RWPE1 (cell line): ENCODE measurements at regions not wholly inside any gene's neighbourhood (a gene's known extent, or its start where the extent isn't known, plus 50 kb on each side); places are given as distances from the start of the nearest gene placed in this dataset.
A peak's percentile ranks its signal among the peaks of the same experiment; 100 is the strongest.

Source experiments
- CTCF ChIA-PET: fragments of 350-600 bp; sonication (Branson Sonifier 250); formaldehyde crosslinking; extraction: SDS; loops from one replicate; lab custom pipeline; 2021; lab: Yijun Ruan, JAX
- POLR2A ChIA-PET: fragments of 400-600 bp; formaldehyde crosslinking; extraction: SDS; loops from one replicate; lab custom pipeline; 2020; ENCODE audit warnings: antibody characterized with exemption; ENCODE audit not compliant: low non-redundant PET; lab: Yijun Ruan, JAX
- DNase-seq: peaks from one replicate; pipeline ENCODE4 v3.0.0; 2012; ENCODE audit warnings: low spot score
- H3K27ac ChIP-seq: fragments of 450-650 bp; 2 replicates; pipeline ENCODE4 v1.5.1; 2017
- CTCF ChIP-seq: fragments of 450-650 bp; conservative IDR thresholded peaks from 2 replicates; pipeline ENCODE4 v1.5.1; 2017; ENCODE audit warnings: low read depth, mild to moderate bottlenecking

DNA sequence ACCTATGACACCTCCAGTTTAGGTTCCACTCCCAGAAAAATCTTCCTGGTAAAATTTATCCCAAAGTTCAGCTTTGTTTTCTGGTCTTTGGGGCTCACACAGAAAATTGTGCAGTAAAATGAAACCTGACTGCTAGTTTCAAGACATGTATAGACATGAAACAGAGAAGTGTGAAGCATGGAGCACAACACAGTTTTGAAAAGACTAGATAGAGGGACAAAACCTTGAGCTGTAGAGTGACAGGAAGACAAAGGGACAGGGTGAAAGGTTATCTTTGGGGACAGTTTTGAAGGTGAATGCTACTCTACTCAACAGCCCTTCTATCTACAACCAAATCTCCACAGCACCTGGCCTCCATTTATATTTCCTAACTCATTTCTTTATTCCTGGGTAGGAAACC lies 352.6 kb downstream of the RBM43 start:
- ChIA-PET CTCF (no interaction called here), POLR2A (no interaction called here)
- no peak overlapping the region for H3K27ac ChIP-seq
- DNase-seq = no peak
- no peak for TF ChIP-seq CTCF

DNA sequence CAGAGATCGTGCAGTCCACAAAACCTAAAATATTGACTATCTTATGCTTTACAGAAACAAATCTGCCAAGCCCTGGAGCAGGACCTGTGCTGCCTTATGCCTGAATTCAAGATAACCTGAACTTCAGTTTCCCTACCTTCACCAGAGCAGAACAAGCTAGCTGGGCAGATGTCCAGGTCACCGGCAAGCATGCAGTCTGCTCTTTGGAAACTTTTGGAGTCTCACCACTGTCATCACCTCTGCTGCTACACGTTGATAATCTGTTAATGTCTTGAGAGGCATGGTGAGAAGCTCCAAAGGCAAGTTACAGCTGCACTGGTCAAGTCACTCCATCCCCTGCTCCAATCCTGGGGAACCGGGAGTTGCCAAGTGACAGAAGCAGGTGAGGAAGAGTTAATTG lies 354.2 kb downstream of the RBM43 start:
- ChIA-PET POLR2A (no interaction called here), CTCF (interaction anchor here (0.6 kb wide), 2 partner anchors 1108 to 1575 kb away, joined by 3 read pairs; no protein-coding TSS in a partner anchor)
- no peak overlapping the region for H3K27ac ChIP-seq
- DNase-seq = no peak
- TF ChIP-seq CTCF = no peak

DNA sequence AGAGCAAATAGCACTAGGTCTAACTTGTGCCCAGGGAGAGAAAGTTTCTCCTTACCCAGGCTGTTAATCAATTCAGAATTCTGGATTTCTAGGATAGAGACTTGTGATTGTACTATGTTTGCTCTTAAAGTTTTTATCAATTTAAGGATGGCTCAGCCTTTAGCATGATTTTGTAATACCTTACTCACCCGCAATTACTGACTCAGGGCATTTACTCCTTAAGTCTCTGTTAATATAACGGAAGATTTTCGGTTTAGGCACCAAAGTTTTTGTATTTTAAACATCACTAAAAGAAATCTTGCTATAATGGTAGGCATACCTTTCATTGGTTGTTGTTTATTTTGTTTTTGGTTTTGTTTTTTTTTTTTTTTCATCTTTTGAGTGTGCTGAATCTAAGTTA lies 358.2 kb downstream of the RBM43 start:
- no peak for TF ChIP-seq CTCF
- CTCF ChIA-PET = no interaction called here
- no peak for DNase-seq
- no peak overlapping the region for H3K27ac ChIP-seq
- POLR2A ChIA-PET = no interaction called here

- H3K27ac ChIP-seq = no peak overlapping the region
- CTCF ChIA-PET = no interaction called here
- TF ChIP-seq CTCF = no peak
- DNase-seq = no peak
- POLR2A ChIA-PET = no interaction called here
Measured at GRCh38 chr2:150903055-150903454, 358.6 kb downstream of the RBM43 start.

- ChIA-PET CTCF (no interaction called here), POLR2A (no interaction called here)
- DNase-seq = no peak
- no peak overlapping the region for H3K27ac ChIP-seq
- no peak for TF ChIP-seq CTCF
Measured at GRCh38 chr2:150900913-150901312, 360.8 kb downstream of the RBM43 start.

DNA sequence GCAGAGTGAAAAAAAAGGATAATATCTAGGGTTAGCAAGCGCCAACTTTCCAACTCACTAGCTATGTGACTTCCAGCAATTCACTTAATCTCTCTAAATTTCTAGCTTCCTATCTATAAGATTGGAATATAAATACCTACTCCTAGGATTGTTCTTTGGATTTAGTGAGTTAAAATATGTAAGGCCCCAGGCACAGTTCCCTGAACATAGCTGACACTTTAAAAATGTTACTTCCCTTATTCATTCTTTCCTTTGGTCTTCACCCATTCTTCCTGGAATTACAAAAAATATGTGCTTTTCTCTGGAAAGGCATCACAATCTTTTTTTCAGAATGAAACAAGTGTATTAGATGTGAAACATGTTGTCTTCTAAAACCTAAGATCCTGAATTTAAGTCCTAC lies 365.7 kb downstream of the RBM43 start:
- CTCF ChIA-PET = no interaction called here
- POLR2A ChIA-PET = no interaction called here
- no peak overlapping the region for H3K27ac ChIP-seq
- DNase-seq = no peak
- TF ChIP-seq CTCF = no peak

GRCh38 chr2:150889141-150889540 lies 372.5 kb downstream of the RBM43 start:
- H3K27ac ChIP-seq = no peak overlapping the region
- DNase-seq = peak; percentile 29
- TF ChIP-seq CTCF = no peak
- CTCF ChIA-PET = no interaction called here
- POLR2A ChIA-PET = no interaction called here
